SK-N-SH (cell line): ENCODE measurements at regions not wholly inside any gene's neighbourhood (a gene's known extent, or its start where the extent isn't known, plus 50 kb on each side); places are given as distances from the start of the nearest gene placed in this dataset.

ENCODE experiments used
- EP300 ChIP-seq, 2 experiments: IDR thresholded peaks; 2 replicates each; pipeline versions ENCODE4 v1.4.0 to v1.6.1; 2012; ENCODE audit warnings: borderline replicate concordance in 1 of 2, low read depth in 1 of 2, low read length in 1 of 2
- MXI1 ChIP-seq: IDR thresholded peaks from 2 replicates; pipeline ENCODE4 v1.6.1; 2012; ENCODE audit warnings: mild to moderate bottlenecking, low read depth, low read length, improper control_type of control experiment
- POLR2AphosphoS5 ChIP-seq: IDR thresholded peaks from 2 replicates; pipeline ENCODE4 v1.6.1; 2012; ENCODE audit warnings: low read depth, low read length
- TF ChIP-seq, protein P1 (sequence below): fragments of 200-600 bp; sonication (generic); IDR thresholded peaks from 2 replicates; pipeline ENCODE4 v1.6.1; 2017; ENCODE audit warnings: antibody characterized with exemption, mild to moderate bottlenecking, moderate library complexity

- no peak for TF ChIP-seq MXI1
- no peak for TF ChIP-seq POLR2AphosphoS5
- TF ChIP-seq, protein P1, sequence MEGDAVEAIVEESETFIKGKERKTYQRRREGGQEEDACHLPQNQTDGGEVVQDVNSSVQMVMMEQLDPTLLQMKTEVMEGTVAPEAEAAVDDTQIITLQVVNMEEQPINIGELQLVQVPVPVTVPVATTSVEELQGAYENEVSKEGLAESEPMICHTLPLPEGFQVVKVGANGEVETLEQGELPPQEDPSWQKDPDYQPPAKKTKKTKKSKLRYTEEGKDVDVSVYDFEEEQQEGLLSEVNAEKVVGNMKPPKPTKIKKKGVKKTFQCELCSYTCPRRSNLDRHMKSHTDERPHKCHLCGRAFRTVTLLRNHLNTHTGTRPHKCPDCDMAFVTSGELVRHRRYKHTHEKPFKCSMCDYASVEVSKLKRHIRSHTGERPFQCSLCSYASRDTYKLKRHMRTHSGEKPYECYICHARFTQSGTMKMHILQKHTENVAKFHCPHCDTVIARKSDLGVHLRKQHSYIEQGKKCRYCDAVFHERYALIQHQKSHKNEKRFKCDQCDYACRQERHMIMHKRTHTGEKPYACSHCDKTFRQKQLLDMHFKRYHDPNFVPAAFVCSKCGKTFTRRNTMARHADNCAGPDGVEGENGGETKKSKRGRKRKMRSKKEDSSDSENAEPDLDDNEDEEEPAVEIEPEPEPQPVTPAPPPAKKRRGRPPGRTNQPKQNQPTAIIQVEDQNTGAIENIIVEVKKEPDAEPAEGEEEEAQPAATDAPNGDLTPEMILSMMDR: no peak
- no peak for TF ChIP-seq EP300 (IDR thresholded peaks at IDR 0.05; ENCODE audit: borderline replicate concordance in 1 of 2, low read depth in 1 of 2, low read length in 1 of 2)
Measured at GRCh38 chr6:145147559-145147958, 587.8 kb downstream of the EPM2A start.
